HUES6 (cell line): ENCODE measurements at regions not wholly inside any gene's neighbourhood (a gene's known extent, or its start where the extent isn't known, plus 50 kb on each side); places are given as distances from the start of the nearest gene placed in this dataset.

Source experiments
- H3K27ac ChIP-seq: 2 replicates; pipeline ENCODE4 v1.7.0; 2013; ENCODE audit warnings: low read depth, mild to moderate bottlenecking, low read length, inconsistent platforms
- H3K27me3 ChIP-seq: 2 replicates; pipeline ENCODE4 v1.6.1; 2013; ENCODE audit warnings: low read length; ENCODE audit not compliant: control insufficient read depth, insufficient read depth
- H3K36me3 ChIP-seq: 2 replicates; pipeline ENCODE4 v1.6.1; 2013; ENCODE audit warnings: low read length; ENCODE audit not compliant: control insufficient read depth, insufficient read depth
- H3K4me1 ChIP-seq: 2 replicates; pipeline ENCODE4 v1.6.1; 2013; ENCODE audit warnings: low read length; ENCODE audit not compliant: control insufficient read depth, insufficient read depth
- H3K4me3 ChIP-seq: 2 replicates; pipeline ENCODE4 v1.5.1; 2013; ENCODE audit warnings: low read depth, low read length
- H3K9ac ChIP-seq: one replicate; pipeline ENCODE4 v1.6.1; 2013; ENCODE audit warnings: mild to moderate bottlenecking, low read length
- H3K9me3 ChIP-seq: 2 replicates; pipeline ENCODE4 v1.6.1; 2013; ENCODE audit warnings: low read depth, low read length; ENCODE audit not compliant: control insufficient read depth, insufficient read depth

- no peaks in the 10 kb centered on the region for H3K27me3 ChIP-seq
- no peak overlapping the region for H3K27ac ChIP-seq
- no peaks in the 10 kb centered on the region for H3K9me3 ChIP-seq
- H3K36me3 ChIP-seq = peaks cover 97% of the 10 kb centered on the region
- no peak overlapping the region for H3K4me3 ChIP-seq
- no peak overlapping the region for H3K9ac ChIP-seq
- H3K4me1 ChIP-seq = no peaks in the 10 kb centered on the region
Observed at GRCh38 chr19:5214371-5214770, 126.2 kb downstream of the PTPRS start.

DNA sequence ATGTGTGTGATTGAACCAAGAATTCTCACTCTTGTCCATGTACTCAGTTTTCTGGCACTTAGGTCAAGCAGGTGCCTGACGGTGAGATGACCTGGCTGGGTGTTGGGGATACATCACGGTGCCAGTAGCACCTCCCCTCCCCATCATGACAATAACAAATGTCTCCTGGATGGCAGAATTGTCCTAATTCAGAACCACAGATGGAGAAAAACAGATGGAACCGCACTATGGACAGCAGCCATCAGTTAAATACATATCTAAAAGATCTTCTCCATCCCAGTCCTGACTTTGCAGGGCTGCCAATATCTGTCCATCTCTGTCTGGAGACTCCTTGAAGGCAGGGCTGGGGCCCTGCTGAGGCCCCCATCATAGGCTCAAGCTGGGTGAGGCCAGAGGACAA is 126.9 kb downstream of the PTPRS start:
- H3K4me3 ChIP-seq = no peak overlapping the region
- H3K36me3 ChIP-seq = peaks cover 97% of the 10 kb centered on the region
- H3K4me1 ChIP-seq = no peaks in the 10 kb centered on the region
- no peaks in the 10 kb centered on the region for H3K9me3 ChIP-seq
- no peak overlapping the region for H3K9ac ChIP-seq
- no peak overlapping the region for H3K27ac ChIP-seq
- H3K27me3 ChIP-seq = no peaks in the 10 kb centered on the region

DNA sequence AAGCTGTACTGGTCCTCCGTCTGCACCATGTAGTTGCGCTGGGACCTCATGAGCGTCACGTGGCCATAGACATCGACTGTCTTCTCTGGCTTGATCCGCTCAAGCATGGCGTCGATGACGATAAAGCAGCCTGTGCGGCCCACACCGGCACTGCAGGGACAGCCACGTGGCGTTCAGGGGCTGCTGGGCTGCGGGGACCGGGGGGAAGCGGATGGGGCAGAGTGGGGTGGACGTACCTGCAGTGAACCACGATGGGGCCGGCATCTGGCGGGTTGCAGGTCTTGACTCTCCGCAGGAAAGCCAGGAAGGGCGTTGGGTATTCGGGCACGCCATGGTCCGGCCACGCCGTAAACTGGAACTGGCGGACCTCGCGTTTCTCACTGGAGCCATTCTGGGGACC is 128.5 kb downstream of the PTPRS start:
- no peak overlapping the region for H3K27ac ChIP-seq
- no peaks in the 10 kb centered on the region for H3K4me1 ChIP-seq
- H3K36me3 ChIP-seq = peaks cover 96% of the 10 kb centered on the region
- no peaks in the 10 kb centered on the region for H3K9me3 ChIP-seq
- H3K27me3 ChIP-seq = no peaks in the 10 kb centered on the region
- no peak overlapping the region for H3K4me3 ChIP-seq
- no peak overlapping the region for H3K9ac ChIP-seq

- Histone ChIP-seq H3K9ac (no peak overlapping the region), H3K27ac (no peak overlapping the region), H3K36me3 (peaks cover 92% of the 10 kb centered on the region), H3K9me3 (no peaks in the 10 kb centered on the region), H3K4me1 (no peaks in the 10 kb centered on the region), H3K27me3 (no peaks in the 10 kb centered on the region), H3K4me3 (no peak overlapping the region)
Observed at GRCh38 chr19:5211217-5211822, 129.3 kb downstream of the PTPRS start.

- no peak overlapping the region for H3K4me3 ChIP-seq
- H3K36me3 ChIP-seq = peaks cover 86% of the 10 kb centered on the region
- H3K4me1 ChIP-seq = no peaks in the 10 kb centered on the region
- no peaks in the 10 kb centered on the region for H3K9me3 ChIP-seq
- no peak overlapping the region for H3K9ac ChIP-seq
- H3K27me3 ChIP-seq = no peaks in the 10 kb centered on the region
- no peak overlapping the region for H3K27ac ChIP-seq
Observed at GRCh38 chr19:5210556-5210955, 130.1 kb downstream of the PTPRS start.

GRCh38 chr19:5207806-5208205 is 132.8 kb downstream of the PTPRS start:
- Histone ChIP-seq H3K4me3 (no peak overlapping the region), H3K36me3 (peaks cover 66% of the 10 kb centered on the region)

GRCh38 chr19:5206751-5207075 is 133.9 kb downstream of the PTPRS start:
- H3K27me3 ChIP-seq = no peaks in the 10 kb centered on the region
- H3K4me3 ChIP-seq = no peak overlapping the region
- H3K9ac ChIP-seq = no peak overlapping the region
- peaks cover 57% of the 10 kb centered on the region for H3K36me3 ChIP-seq
- no peak overlapping the region for H3K27ac ChIP-seq
- H3K4me1 ChIP-seq = no peaks in the 10 kb centered on the region
- H3K9me3 ChIP-seq = 0 out of 2 replicates have a peak, but pooled peaks cover 5% of the 10 kb centered on the region

More at GRCh38 chr19:5207806-5208205, 132.8 kb downstream of the PTPRS start:
- H3K9me3 ChIP-seq = 0 out of 2 replicates have a peak, but pooled peaks cover under 1% of the 10 kb centered on the region
- H3K27me3 ChIP-seq = no peaks in the 10 kb centered on the region
- H3K27ac ChIP-seq = no peak overlapping the region
- H3K4me1 ChIP-seq = no peaks in the 10 kb centered on the region
- H3K9ac ChIP-seq = no peak overlapping the region

DNA sequence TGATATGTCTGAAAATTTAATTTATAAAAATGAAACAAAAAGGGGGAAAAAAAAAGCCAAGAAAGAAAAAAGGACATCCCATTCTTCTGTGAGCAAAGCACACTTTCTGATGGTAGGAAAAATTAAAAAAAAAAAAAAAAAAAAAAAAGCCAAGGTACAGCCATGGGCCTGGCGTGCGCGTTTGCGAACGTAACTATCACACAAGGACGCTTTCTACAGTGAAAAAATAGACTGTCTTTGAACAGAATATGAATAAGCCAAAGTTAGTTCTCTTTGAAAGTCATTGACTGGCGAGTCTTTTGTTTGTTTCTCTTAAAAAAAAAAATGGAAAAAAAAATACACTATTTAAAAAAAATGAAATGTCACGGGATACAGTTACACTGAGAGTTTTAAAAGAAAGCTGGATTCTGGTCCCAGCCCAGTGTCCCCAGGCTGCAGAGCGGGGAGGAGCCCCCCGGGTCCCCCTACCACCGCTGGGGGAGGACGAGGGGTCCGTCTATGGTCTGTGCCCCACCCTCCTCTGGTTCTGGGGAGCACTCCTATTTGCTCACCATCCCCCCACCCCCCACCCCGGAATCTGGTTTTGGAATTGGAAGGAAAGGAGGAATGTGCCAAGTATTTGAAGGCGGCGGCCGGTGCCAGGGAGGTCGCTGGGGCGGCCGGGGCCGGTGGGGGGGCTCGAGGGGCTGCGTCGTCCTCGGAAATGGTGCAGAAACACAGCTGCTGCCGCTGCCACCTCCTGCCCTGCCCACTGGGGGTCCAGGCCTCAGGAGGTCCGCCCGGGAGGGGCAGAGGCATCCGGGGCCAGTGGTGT is 134.5 kb downstream of the PTPRS start:
- no peak overlapping the region for H3K9ac ChIP-seq
- peaks cover 6% of the 10 kb centered on the region; the same call in 1 of the 2 replicates for H3K9me3 ChIP-seq
- no peak overlapping the region for H3K27ac ChIP-seq
- H3K27me3 ChIP-seq = no peaks in the 10 kb centered on the region
- no peaks in the 10 kb centered on the region for H3K4me1 ChIP-seq
- no peak overlapping the region for H3K4me3 ChIP-seq
- peaks cover 52% of the 10 kb centered on the region for H3K36me3 ChIP-seq

DNA sequence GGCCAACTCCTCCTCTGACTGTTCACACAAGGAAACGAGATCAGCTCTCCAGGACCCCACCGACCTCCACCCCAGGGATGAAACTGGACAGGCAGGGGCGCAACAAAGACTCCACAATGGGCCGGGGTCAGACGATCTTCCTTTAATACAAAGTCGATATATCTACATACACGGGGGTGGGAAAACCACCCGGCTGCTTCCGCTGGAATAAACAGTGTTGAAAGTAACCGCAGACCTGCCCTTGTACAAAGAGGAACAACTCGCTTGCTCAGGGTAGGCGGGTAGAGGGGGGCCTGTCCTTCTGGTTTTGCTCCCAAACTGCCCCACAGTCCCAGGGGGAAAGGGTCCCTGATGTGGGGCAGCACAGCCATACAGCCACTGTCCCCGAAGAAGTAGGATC is 135.2 kb downstream of the PTPRS start:
- H3K36me3 ChIP-seq = peaks cover 44% of the 10 kb centered on the region

DNA sequence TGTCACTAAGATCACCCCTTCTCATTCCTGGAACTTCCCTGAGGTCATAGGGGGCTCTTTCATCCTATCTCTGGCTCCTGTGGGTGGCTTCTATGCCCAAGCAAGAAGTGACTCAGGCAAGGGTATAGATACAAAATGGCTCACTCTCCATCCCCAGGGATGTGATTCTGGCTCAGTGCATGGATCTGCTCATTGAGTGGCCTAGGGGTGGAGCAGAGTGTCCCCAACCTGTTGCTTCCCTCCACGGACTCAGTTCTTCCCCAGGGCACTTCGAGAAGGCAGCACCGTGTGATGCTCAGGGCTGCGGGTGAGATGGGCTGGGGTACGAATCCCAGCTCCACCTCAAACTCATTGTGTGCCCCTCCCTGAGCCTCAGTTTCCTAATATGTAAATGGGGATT is 136.4 kb downstream of the PTPRS start:
- peaks cover 32% of the 10 kb centered on the region for H3K36me3 ChIP-seq
- no peaks in the 10 kb centered on the region for H3K4me1 ChIP-seq
- H3K27me3 ChIP-seq = no peaks in the 10 kb centered on the region
- no peak overlapping the region for H3K27ac ChIP-seq
- no peak overlapping the region for H3K9ac ChIP-seq
- H3K4me3 ChIP-seq = no peak overlapping the region
- H3K9me3 ChIP-seq = peaks cover 17% of the 10 kb centered on the region; the same call in 1 of the 2 replicates

More for the DNA sequence above, 135.2 kb downstream of the PTPRS start:
- H3K4me3 ChIP-seq = no peak overlapping the region
- H3K9ac ChIP-seq = no peak overlapping the region
- no peaks in the 10 kb centered on the region for H3K4me1 ChIP-seq
- no peaks in the 10 kb centered on the region for H3K27me3 ChIP-seq
- H3K9me3 ChIP-seq = peaks cover 13% of the 10 kb centered on the region; the same call in 1 of the 2 replicates
- no peak overlapping the region for H3K27ac ChIP-seq
